ENCODE measurements at regions not wholly inside any gene's neighbourhood (a gene's known extent, or its start where the extent isn't known, plus 50 kb on each side); places are given as distances from the start of the nearest gene placed in this dataset.

DNA sequence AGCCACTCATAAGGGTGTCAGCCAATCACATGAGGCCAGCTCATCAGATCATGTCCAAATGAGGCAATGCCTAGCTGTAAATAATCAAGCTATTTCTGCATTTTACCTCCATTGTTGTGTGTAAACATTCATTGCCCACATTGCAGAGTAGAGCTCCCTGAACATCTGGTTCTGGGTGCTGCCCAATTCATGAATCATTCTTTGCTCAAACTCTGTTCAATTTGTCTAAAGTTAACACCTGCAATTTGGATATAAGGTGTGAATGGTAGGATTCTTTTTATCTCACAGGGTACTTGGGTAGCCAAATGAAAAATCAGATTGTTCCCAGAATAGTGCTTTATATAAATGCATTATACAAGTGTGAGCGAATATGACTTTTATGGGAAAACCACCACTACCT is 345.5 kb upstream of the NT5C1B start:
- DNase-seq, result no peak
- Mint-ChIP-seq H3K36me3 (no peaks in the 10 kb centered on the region), H3K9me3 (peaks cover 2 to 9% (median 5%) of the 10 kb centered on the region in 7 donors), H3K27me3 (ENCODE audit: low read depth in 3 of 3) (no peaks in the 10 kb centered on the region), H3K4me3 (no peak overlapping the region), H3K4me1 (no peaks in the 10 kb centered on the region), H3K27ac (no peak overlapping the region)
- Histone ChIP-seq H3K36me3 (replicated peaks in 1 of 2; ENCODE audit: control insufficient read depth in 1 of 2, insufficient read depth in 2 of 2, low read length in 2 of 2) (no peaks in the 10 kb centered on the region), H4K20me1 (ENCODE audit: insufficient read depth, low read length) (no peaks in the 10 kb centered on the region), H3K4me2 (replicated peaks; ENCODE audit: extremely low read depth, low read length, poor library complexity, severe bottlenecking) (no peak overlapping the region), H3K9me3 (replicated peaks in 1 of 2; ENCODE audit: control insufficient read depth in 1 of 2, insufficient read depth in 1 of 2, low read length in 2 of 2) (peaks cover 7% of the 10 kb centered on the region in 2 donors), H3K27me3 (ENCODE audit: control insufficient read depth in 2 of 2, insufficient read depth in 2 of 2, low read length in 2 of 2) (no peaks in the 10 kb centered on the region), H2AFZ (ENCODE audit: insufficient read depth, low read depth, low read length, poor library complexity, severe bottlenecking) (no peak overlapping the region), H3K9ac (ENCODE audit: insufficient read depth, low read length, poor library complexity, severe bottlenecking) (no peak overlapping the region), H3K4me1 (ENCODE audit: control insufficient read depth in 1 of 2, insufficient read depth in 2 of 2, low read length in 2 of 2) (no peaks in the 10 kb centered on the region), H3K79me2 (ENCODE audit: insufficient read depth, low read length) (no peaks in the 10 kb centered on the region), H3K27ac (ENCODE audit: low read depth in 1 of 2, low read length in 2 of 2) (no peak overlapping the region), H3K4me3 (replicated peaks in 1 of 3; ENCODE audit: low read depth in 2 of 3, low read length in 3 of 3) (no peak overlapping the region)
- TF ChIP-seq, protein P1, sequence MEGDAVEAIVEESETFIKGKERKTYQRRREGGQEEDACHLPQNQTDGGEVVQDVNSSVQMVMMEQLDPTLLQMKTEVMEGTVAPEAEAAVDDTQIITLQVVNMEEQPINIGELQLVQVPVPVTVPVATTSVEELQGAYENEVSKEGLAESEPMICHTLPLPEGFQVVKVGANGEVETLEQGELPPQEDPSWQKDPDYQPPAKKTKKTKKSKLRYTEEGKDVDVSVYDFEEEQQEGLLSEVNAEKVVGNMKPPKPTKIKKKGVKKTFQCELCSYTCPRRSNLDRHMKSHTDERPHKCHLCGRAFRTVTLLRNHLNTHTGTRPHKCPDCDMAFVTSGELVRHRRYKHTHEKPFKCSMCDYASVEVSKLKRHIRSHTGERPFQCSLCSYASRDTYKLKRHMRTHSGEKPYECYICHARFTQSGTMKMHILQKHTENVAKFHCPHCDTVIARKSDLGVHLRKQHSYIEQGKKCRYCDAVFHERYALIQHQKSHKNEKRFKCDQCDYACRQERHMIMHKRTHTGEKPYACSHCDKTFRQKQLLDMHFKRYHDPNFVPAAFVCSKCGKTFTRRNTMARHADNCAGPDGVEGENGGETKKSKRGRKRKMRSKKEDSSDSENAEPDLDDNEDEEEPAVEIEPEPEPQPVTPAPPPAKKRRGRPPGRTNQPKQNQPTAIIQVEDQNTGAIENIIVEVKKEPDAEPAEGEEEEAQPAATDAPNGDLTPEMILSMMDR (IDR thresholded peaks at IDR 0.05), result no peak
- WGBS (ENCODE audit: insufficient coverage), result no CpG with 5 or more reads among the region's 1 CpG
- intact Hi-C loops (cut with micrococcal nuclease), result no loop called here

DNA sequence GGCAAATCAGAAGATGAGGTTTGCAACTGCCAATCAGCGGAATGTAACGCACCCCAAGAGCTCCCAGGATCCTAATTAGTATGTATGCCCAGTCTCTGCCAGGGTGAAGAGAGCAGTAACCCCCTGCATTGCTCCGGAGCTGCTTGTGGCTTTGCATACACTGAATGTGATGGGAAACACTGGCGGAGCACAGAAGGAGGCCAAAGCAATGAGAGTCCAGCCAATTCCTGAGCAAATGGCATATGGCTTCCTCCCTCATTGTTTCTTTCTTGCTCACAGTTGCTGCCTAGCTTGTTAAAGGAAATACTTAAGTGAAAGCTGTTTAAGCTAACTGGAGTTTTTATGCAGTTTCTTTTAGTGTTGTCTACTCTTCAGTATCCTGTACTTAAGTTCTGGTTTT is 343.5 kb upstream of the NT5C1B start:
- TF ChIP-seq, protein P1 (IDR thresholded peaks at IDR 0.05), result no peak
- no peaks in the 10 kb centered on the region for H3K27me3 ChIP-seq (ENCODE audit: control insufficient read depth in 2 of 2, insufficient read depth in 2 of 2, low read length in 2 of 2)
- no peak overlapping the region for H2AFZ ChIP-seq (ENCODE audit: insufficient read depth, low read depth, low read length, poor library complexity, severe bottlenecking)
- no peaks in the 10 kb centered on the region for H3K27me3 Mint-ChIP-seq (ENCODE audit: low read depth in 3 of 3)
- H4K20me1 ChIP-seq (ENCODE audit: insufficient read depth, low read length), result no peaks in the 10 kb centered on the region
- no peaks in the 10 kb centered on the region for H3K36me3 Mint-ChIP-seq
- peaks cover 2 to 8% (median 4%) of the 10 kb centered on the region in 7 donors for H3K9me3 Mint-ChIP-seq
- H3K9me3 ChIP-seq (replicated peaks in 1 of 2; ENCODE audit: control insufficient read depth in 1 of 2, insufficient read depth in 1 of 2, low read length in 2 of 2), result peaks cover 7% of the 10 kb centered on the region in 2 donors
- H3K27ac Mint-ChIP-seq, result no peak overlapping the region
- no peak overlapping the region for H3K27ac ChIP-seq (ENCODE audit: low read depth in 1 of 2, low read length in 2 of 2)
- WGBS (ENCODE audit: insufficient coverage), result 63% methylated on average over 3 of the region's 4 CpGs
- DNase-seq, result no peak
- no peaks in the 10 kb centered on the region for H3K4me1 Mint-ChIP-seq
- H3K4me3 ChIP-seq (replicated peaks in 1 of 3; ENCODE audit: low read depth in 2 of 3, low read length in 3 of 3), result no peak overlapping the region
- H3K9ac ChIP-seq (ENCODE audit: insufficient read depth, low read length, poor library complexity, severe bottlenecking), result no peak overlapping the region
- H3K79me2 ChIP-seq (ENCODE audit: insufficient read depth, low read length), result no peaks in the 10 kb centered on the region
- intact Hi-C loops (cut with micrococcal nuclease), result no loop called here
- no peak overlapping the region for H3K4me3 Mint-ChIP-seq
- no peaks in the 10 kb centered on the region for H3K4me1 ChIP-seq (ENCODE audit: control insufficient read depth in 1 of 2, insufficient read depth in 2 of 2, low read length in 2 of 2)
- H3K36me3 ChIP-seq (replicated peaks in 1 of 2; ENCODE audit: control insufficient read depth in 1 of 2, insufficient read depth in 2 of 2, low read length in 2 of 2), result no peaks in the 10 kb centered on the region
- no peak overlapping the region for H3K4me2 ChIP-seq (replicated peaks; ENCODE audit: extremely low read depth, low read length, poor library complexity, severe bottlenecking)

Data from CD14-positive monocyte (primary cell).